ENCODE measurements at regions not wholly inside any gene's neighbourhood (a gene's known extent, or its start where the extent isn't known, plus 50 kb on each side); places are given as distances from the start of the nearest gene placed in this dataset.
"Not testable (repeated sequence)": the region's sequence is repeated elsewhere in the genome, so short reads cannot be mapped to it uniquely, and the experiment has no call there.

GRCh38 chr13:54563286-54563685 lies 1534.7 kb downstream of the OLFM4 start:
- in situ Hi-C loops (cut with HindIII; ENCODE audit: low pct_ligation_motif_present, low sequenced_read_pairs) = no loop called here

GRCh38 chr13:54572037-54572436 lies 1543.4 kb downstream of the OLFM4 start:
- H3K27me3 ChIP-seq (replicated peaks); H3K4me3 ChIP-seq (ENCODE audit: low read depth, low read length); H3K36me3 ChIP-seq (replicated peaks); DNase-seq; H3K27ac ChIP-seq; in situ Hi-C loops (cut with HindIII; ENCODE audit: low pct_ligation_motif_present, low sequenced_read_pairs): not testable (repeated sequence)

More at GRCh38 chr13:54563286-54563685, 1534.7 kb downstream of the OLFM4 start:
- no peak overlapping the region for H3K27ac ChIP-seq
- no peak overlapping the region for H3K4me3 ChIP-seq (ENCODE audit: low read depth, low read length)
- DNase-seq = no peak
- H3K27me3 ChIP-seq (replicated peaks) = no peaks in the 10 kb centered on the region
- H3K36me3 ChIP-seq (replicated peaks) = no peaks in the 10 kb centered on the region
- TF ChIP-seq CTCF (IDR thresholded peaks at IDR 0.05; ENCODE audit: low read depth, low read length, missing control alignments) = no peak

- TF ChIP-seq CTCF (IDR thresholded peaks at IDR 0.05; ENCODE audit: low read depth, low read length, missing control alignments) = no peak
- in situ Hi-C loops (cut with HindIII; ENCODE audit: low pct_ligation_motif_present, low sequenced_read_pairs) = no loop called here
Observed at GRCh38 chr13:54573186-54573585, 1544.6 kb downstream of the OLFM4 start.

GRCh38 chr13:54574791-54575190 lies 1546.2 kb downstream of the OLFM4 start:
- DNase-seq = no peak
- in situ Hi-C loops (cut with HindIII; ENCODE audit: low pct_ligation_motif_present, low sequenced_read_pairs) = no loop called here

More at GRCh38 chr13:54573186-54573585, 1544.6 kb downstream of the OLFM4 start:
- no peak overlapping the region for H3K27ac ChIP-seq
- H3K27me3 ChIP-seq (replicated peaks) = no peaks in the 10 kb centered on the region
- H3K36me3 ChIP-seq (replicated peaks) = no peaks in the 10 kb centered on the region
- no peak overlapping the region for H3K4me3 ChIP-seq (ENCODE audit: low read depth, low read length)
- DNase-seq = no peak

GRCh38 chr13:54591540-54591939 lies 1562.9 kb downstream of the OLFM4 start:
- in situ Hi-C loops (cut with HindIII; ENCODE audit: low pct_ligation_motif_present, low sequenced_read_pairs) = no loop called here

More at GRCh38 chr13:54574791-54575190, 1546.2 kb downstream of the OLFM4 start:
- no peak overlapping the region for H3K4me3 ChIP-seq (ENCODE audit: low read depth, low read length)
- H3K36me3 ChIP-seq (replicated peaks) = no peaks in the 10 kb centered on the region
- TF ChIP-seq CTCF (IDR thresholded peaks at IDR 0.05; ENCODE audit: low read depth, low read length, missing control alignments) = no peak
- no peak overlapping the region for H3K27ac ChIP-seq
- H3K27me3 ChIP-seq (replicated peaks) = no peaks in the 10 kb centered on the region

GRCh38 chr13:54592201-54592600 lies 1563.6 kb downstream of the OLFM4 start:
- Histone ChIP-seq H3K27me3 (replicated peaks) (no peaks in the 10 kb centered on the region), H3K4me3 (ENCODE audit: low read depth, low read length) (no peak overlapping the region), H3K36me3 (replicated peaks) (no peaks in the 10 kb centered on the region), H3K27ac (no peak overlapping the region)
- no peak for DNase-seq
- no peak for TF ChIP-seq CTCF (IDR thresholded peaks at IDR 0.05; ENCODE audit: low read depth, low read length, missing control alignments)
- in situ Hi-C loops (cut with HindIII; ENCODE audit: low pct_ligation_motif_present, low sequenced_read_pairs) = no loop called here

More at GRCh38 chr13:54591540-54591939, 1562.9 kb downstream of the OLFM4 start:
- H3K27ac ChIP-seq = no peak overlapping the region
- no peak for DNase-seq
- no peaks in the 10 kb centered on the region for H3K36me3 ChIP-seq (replicated peaks)
- no peak for TF ChIP-seq CTCF (IDR thresholded peaks at IDR 0.05; ENCODE audit: low read depth, low read length, missing control alignments)
- H3K27me3 ChIP-seq (replicated peaks) = no peaks in the 10 kb centered on the region
- no peak overlapping the region for H3K4me3 ChIP-seq (ENCODE audit: low read depth, low read length)
